ENCODE measurements at regions not wholly inside any gene's neighbourhood (a gene's known extent, or its start where the extent isn't known, plus 50 kb on each side); places are given as distances from the start of the nearest gene placed in this dataset.

DNA sequence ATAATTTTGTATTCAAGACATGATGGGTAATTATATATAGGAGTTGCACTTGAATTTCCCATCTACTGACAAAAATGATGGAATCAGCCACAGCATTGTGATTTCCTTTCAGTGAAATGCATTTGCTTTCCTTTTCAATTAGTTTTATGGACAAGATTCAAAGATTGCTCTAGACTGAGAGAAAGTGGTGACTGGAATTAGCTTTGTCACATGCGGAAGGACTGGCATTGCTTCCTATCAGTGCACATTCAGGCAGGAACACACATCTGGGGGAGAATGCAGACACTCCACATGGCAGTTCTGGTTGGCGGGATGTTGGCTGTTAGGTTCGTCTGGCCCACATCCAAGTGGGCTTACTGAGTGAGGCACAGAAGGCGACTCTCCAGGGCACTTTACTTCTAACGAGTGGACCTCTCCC, 399.3 kb upstream of the RGMA start:
- Histone ChIP-seq H3K4me1 (ENCODE audit: control insufficient read depth, insufficient read depth, low read length) (peaks cover 17% of the 10 kb centered on the region), H3K27ac (ENCODE audit: low read length) (no peak overlapping the region), H3K36me3 (ENCODE audit: control insufficient read depth, insufficient read depth, low read length) (no peaks in the 10 kb centered on the region), H3K9me3 (replicated peaks; ENCODE audit: control insufficient read depth, low read depth, low read length) (no peaks in the 10 kb centered on the region), H3K4me3 (ENCODE audit: low read length) (no peak overlapping the region), H3K27me3 (ENCODE audit: control insufficient read depth, insufficient read depth, low read length) (no peaks in the 10 kb centered on the region)
- no peak for DNase-seq
- 83% methylated on average over 3 of the region's 5 CpGs for WGBS (ENCODE audit: insufficient coverage)

DNA sequence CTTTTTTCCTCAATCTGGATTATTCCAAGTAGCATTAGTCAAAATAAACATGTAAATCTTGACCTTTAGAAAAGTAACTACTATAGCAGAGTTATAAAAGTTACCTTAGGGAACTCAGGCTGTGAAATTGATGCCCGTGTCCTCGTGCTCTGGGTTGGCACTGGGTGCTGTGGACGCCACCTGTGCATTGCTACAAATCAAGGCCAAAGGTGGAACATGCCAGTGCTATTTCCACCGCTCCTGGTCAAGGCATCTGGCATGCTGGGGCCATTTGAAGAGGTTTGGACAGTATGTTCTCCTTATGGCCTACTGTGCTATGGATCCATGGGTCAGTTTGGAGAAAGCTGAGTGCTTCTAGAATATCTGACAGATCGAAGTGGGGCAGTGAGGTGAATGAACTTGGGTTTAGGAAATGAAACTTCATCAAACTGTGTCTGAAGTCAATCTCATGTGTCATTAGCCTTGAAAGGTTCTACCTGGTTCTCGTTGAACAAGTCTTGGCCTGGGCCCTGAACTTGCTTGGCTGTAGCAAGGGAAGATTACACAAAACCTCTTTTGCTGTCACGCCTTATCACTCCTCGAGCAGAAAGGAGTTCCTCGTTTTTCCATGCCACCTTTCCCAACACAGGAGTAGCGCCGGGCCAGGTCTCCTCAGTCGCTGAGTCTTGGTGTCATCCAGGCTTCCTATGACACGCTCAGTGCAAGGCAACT, 397.6 kb upstream of the RGMA start:
- Histone ChIP-seq H3K36me3 (ENCODE audit: control insufficient read depth, insufficient read depth, low read length) (no peaks in the 10 kb centered on the region), H3K27me3 (ENCODE audit: control insufficient read depth, insufficient read depth, low read length) (no peaks in the 10 kb centered on the region), H3K9me3 (replicated peaks; ENCODE audit: control insufficient read depth, low read depth, low read length) (no peaks in the 10 kb centered on the region), H3K4me1 (ENCODE audit: control insufficient read depth, insufficient read depth, low read length) (peaks cover 17% of the 10 kb centered on the region), H3K27ac (ENCODE audit: low read length) (peak overlapping the region; percentile 57), H3K4me3 (ENCODE audit: low read length) (no peak overlapping the region)
- no peak for DNase-seq
- WGBS (ENCODE audit: insufficient coverage): 72% methylated on average over 13 of the region's 13 CpGs

DNA sequence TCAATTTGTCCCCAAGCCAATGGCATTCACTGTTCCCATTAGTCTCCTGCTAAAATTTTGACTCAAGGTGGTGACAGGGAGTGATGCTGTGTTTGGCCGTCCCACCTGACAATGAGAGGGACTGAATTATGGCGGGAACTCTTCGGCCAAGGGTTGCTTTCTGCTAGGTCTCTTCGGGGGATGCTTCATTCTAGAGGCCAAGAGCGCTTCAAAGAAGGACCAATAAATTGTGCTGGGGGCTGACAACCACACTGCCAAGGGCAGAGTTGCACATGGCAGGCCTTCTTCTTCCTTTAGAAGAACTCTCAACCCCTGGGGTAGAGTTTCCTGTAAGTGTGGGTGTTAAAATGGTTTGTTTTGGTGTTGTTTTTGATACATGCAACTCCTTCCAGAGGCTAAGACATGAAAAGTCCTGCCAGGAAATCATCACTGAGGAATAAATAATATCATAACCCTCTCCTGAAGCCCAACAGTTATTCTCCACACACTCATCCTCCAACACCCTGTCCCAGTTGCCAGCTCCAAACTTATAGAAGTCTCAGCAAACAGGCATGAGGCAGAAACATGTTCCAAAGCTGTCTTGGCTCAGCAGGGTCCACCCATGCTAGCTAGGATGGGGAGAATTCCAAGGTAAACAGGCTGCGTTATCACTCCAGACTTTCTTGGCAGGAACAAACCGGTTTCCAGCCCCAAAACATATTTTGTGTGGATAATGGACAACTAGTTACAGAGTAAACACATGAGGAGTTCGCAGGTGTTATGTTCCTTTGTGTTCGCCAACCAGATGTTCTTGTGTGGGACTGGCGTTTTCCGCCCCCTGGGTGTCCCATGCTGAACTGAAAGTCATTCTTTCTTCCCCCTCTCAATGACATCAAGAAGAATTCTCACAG, 396.7 kb upstream of the RGMA start:
- no peak overlapping the region for H3K4me3 ChIP-seq (ENCODE audit: low read length)
- H3K4me1 ChIP-seq (ENCODE audit: control insufficient read depth, insufficient read depth, low read length): peaks cover 17% of the 10 kb centered on the region
- 30% methylated on average over 7 of the region's 11 CpGs for WGBS (ENCODE audit: insufficient coverage)
- peak; percentile 99 for DNase-seq
- peak overlapping the region; percentile 76 for H3K27ac ChIP-seq (ENCODE audit: low read length)
- no peaks in the 10 kb centered on the region for H3K27me3 ChIP-seq (ENCODE audit: control insufficient read depth, insufficient read depth, low read length)
- H3K9me3 ChIP-seq (replicated peaks; ENCODE audit: control insufficient read depth, low read depth, low read length): no peaks in the 10 kb centered on the region
- H3K36me3 ChIP-seq (ENCODE audit: control insufficient read depth, insufficient read depth, low read length): no peaks in the 10 kb centered on the region

DNA sequence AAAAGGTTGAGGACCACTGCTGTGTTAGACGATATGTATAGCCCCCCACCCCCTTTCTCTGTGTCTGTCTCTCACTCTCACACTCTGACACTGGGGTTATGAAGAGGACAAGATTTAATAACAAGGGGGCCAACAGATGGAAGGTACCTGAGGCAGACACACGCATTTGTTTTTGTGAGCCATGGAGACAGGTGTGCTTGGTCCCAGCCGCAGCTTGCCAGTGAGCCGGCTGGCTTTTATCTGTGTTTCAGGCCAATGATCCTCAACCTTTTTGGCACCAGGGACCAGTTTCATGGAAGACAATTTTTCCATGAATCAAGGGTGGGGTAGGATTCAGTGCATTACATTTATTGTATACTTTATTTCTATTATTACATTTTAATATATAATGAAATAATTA, 394.9 kb upstream of the RGMA start:
- 58% methylated on average over 2 of the region's 4 CpGs for WGBS (ENCODE audit: insufficient coverage)
- H3K4me1 ChIP-seq (ENCODE audit: control insufficient read depth, insufficient read depth, low read length): peaks cover 27% of the 10 kb centered on the region
- H3K27ac ChIP-seq (ENCODE audit: low read length): no peak overlapping the region
- H3K27me3 ChIP-seq (ENCODE audit: control insufficient read depth, insufficient read depth, low read length): no peaks in the 10 kb centered on the region
- DNase-seq: no peak
- no peaks in the 10 kb centered on the region for H3K9me3 ChIP-seq (replicated peaks; ENCODE audit: control insufficient read depth, low read depth, low read length)
- no peaks in the 10 kb centered on the region for H3K36me3 ChIP-seq (ENCODE audit: control insufficient read depth, insufficient read depth, low read length)
- H3K4me3 ChIP-seq (ENCODE audit: low read length): no peak overlapping the region

DNA sequence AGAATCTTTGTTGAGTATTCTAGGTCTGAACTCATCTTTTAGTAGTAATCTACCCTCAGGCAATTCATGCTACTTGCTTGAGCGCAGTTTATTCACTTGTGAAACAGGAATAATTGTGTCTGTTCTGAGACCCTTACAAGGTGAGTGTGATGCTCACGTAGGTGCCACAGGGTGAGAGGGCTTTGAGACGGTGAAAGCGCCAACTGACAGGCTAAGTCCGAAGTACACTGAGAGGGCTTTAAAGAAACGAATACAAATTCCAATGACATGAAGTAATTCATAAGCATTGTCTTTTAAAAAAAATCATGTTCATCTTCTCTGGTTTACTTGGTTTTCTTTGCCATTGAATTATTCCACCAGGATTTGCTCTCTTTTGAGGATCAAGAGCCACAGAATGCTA, 393.7 kb upstream of the RGMA start:
- H3K27ac ChIP-seq (ENCODE audit: low read length): no peak overlapping the region
- no peaks in the 10 kb centered on the region for H3K27me3 ChIP-seq (ENCODE audit: control insufficient read depth, insufficient read depth, low read length)
- H3K4me3 ChIP-seq (ENCODE audit: low read length): no peak overlapping the region
- H3K9me3 ChIP-seq (replicated peaks; ENCODE audit: control insufficient read depth, low read depth, low read length): no peaks in the 10 kb centered on the region
- WGBS (ENCODE audit: insufficient coverage): 83% methylated on average over 2 of the region's 6 CpGs
- peaks cover 27% of the 10 kb centered on the region for H3K4me1 ChIP-seq (ENCODE audit: control insufficient read depth, insufficient read depth, low read length)
- no peak for DNase-seq
- H3K36me3 ChIP-seq (ENCODE audit: control insufficient read depth, insufficient read depth, low read length): no peaks in the 10 kb centered on the region

DNA sequence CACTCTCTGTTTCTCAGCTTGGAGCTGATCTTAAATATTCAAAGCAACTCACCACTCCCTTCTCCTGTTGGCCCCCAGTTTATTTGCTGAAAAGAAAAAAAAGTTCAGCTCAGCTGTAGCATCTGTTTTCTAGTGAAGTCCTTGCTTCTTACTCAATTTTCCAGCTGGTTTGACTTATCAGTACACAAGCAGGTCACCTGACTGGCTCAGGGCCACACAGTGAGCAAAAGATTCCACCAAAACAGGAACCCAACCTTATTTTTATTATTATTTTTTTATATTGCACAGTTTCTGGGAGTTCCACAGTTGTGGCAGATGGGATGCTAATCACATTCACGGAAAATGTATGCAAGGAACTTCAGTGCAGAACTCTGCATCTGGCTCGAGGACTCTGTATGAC, 390.7 kb upstream of the RGMA start:
- no CpG with 5 or more reads among the region's 2 CpGs for WGBS (ENCODE audit: insufficient coverage)
- Histone ChIP-seq H3K27me3 (ENCODE audit: control insufficient read depth, insufficient read depth, low read length) (no peaks in the 10 kb centered on the region), H3K4me1 (ENCODE audit: control insufficient read depth, insufficient read depth, low read length) (peaks cover 10% of the 10 kb centered on the region), H3K4me3 (ENCODE audit: low read length) (no peak overlapping the region), H3K36me3 (ENCODE audit: control insufficient read depth, insufficient read depth, low read length) (no peaks in the 10 kb centered on the region), H3K9me3 (replicated peaks; ENCODE audit: control insufficient read depth, low read depth, low read length) (no peaks in the 10 kb centered on the region), H3K27ac (ENCODE audit: low read length) (peak overlapping the region; percentile 67)
- DNase-seq: peak; percentile 97

DNA sequence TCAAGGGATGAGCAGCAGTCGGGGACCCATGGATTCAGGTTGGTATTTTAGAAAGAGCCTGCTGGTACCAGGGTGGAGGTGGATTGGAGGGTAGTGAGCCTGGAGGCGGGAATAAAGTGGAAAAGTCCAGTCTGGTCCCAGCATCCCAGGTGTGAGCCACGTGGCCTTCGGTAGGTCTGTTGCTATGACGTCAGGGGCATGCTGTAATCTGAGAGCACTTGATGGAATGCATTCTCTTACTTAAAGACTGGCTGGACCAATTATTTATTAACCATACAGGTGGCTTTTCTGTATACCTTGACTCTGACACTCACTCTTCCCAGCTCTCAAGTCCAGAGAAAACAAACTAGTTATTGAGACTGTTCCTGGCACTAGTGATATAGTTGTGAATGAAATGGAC, 389.9 kb upstream of the RGMA start:
- Histone ChIP-seq H3K4me1 (ENCODE audit: control insufficient read depth, insufficient read depth, low read length) (peaks cover 10% of the 10 kb centered on the region), H3K27me3 (ENCODE audit: control insufficient read depth, insufficient read depth, low read length) (no peaks in the 10 kb centered on the region), H3K36me3 (ENCODE audit: control insufficient read depth, insufficient read depth, low read length) (no peaks in the 10 kb centered on the region), H3K4me3 (ENCODE audit: low read length) (no peak overlapping the region), H3K9me3 (replicated peaks; ENCODE audit: control insufficient read depth, low read depth, low read length) (no peaks in the 10 kb centered on the region), H3K27ac (ENCODE audit: low read length) (no peak overlapping the region)
- DNase-seq: no peak
- WGBS (ENCODE audit: insufficient coverage): 80% methylated on average over 1 of the region's 5 CpGs

DNA sequence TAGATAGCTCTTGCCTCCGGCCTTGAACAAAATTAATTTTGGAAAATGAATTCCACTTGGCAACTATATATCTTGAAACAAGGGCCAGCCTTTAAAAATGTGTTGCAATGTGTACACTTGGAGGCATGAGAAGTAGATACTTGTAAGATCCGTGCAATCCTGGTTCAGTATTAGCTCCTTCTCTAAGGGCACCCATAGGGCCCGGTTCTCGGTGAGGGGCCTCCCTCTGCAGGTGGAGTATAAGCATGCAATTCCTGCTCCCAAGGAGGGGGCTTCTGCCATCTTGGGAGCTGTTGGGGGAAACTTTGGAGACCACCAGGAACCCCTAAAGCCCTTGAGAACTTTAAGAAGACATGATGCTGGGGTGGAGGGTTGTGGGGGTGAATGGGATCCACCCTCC, 388.7 kb upstream of the RGMA start:
- 93% methylated on average over 3 of the region's 4 CpGs for WGBS (ENCODE audit: insufficient coverage)
- Histone ChIP-seq H3K4me3 (ENCODE audit: low read length) (no peak overlapping the region), H3K27me3 (ENCODE audit: control insufficient read depth, insufficient read depth, low read length) (no peaks in the 10 kb centered on the region), H3K4me1 (ENCODE audit: control insufficient read depth, insufficient read depth, low read length) (peaks cover 10% of the 10 kb centered on the region), H3K27ac (ENCODE audit: low read length) (no peak overlapping the region), H3K9me3 (replicated peaks; ENCODE audit: control insufficient read depth, low read depth, low read length) (no peaks in the 10 kb centered on the region), H3K36me3 (ENCODE audit: control insufficient read depth, insufficient read depth, low read length) (no peaks in the 10 kb centered on the region)
- DNase-seq: peak; percentile 25

DNA sequence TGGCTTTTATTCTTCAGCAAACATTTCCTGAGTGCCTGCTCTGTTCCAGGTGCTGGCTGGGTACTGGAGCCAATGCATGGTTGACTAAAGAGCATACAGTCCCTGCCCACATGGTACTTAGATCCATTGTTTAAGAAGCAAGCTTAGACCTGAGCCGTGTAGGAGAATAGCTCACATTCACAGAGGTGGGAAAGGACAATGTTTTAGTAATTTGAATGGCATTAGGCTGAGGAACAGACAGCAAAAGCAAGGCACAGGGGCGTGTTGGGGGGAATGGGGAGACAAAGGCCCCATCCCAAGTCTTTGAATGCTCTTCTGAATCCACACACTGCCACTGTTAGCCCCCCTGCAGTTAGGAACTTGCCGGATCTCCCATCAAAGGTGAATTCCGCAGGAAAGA, 388.2 kb upstream of the RGMA start:
- WGBS (ENCODE audit: insufficient coverage): no CpG with 5 or more reads among the region's 4 CpGs
- Histone ChIP-seq H3K27ac (ENCODE audit: low read length) (no peak overlapping the region), H3K4me3 (ENCODE audit: low read length) (no peak overlapping the region), H3K9me3 (replicated peaks; ENCODE audit: control insufficient read depth, low read depth, low read length) (no peaks in the 10 kb centered on the region), H3K36me3 (ENCODE audit: control insufficient read depth, insufficient read depth, low read length) (no peaks in the 10 kb centered on the region), H3K27me3 (ENCODE audit: control insufficient read depth, insufficient read depth, low read length) (no peaks in the 10 kb centered on the region), H3K4me1 (ENCODE audit: control insufficient read depth, insufficient read depth, low read length) (peaks cover 10% of the 10 kb centered on the region)
- DNase-seq: no peak

DNA sequence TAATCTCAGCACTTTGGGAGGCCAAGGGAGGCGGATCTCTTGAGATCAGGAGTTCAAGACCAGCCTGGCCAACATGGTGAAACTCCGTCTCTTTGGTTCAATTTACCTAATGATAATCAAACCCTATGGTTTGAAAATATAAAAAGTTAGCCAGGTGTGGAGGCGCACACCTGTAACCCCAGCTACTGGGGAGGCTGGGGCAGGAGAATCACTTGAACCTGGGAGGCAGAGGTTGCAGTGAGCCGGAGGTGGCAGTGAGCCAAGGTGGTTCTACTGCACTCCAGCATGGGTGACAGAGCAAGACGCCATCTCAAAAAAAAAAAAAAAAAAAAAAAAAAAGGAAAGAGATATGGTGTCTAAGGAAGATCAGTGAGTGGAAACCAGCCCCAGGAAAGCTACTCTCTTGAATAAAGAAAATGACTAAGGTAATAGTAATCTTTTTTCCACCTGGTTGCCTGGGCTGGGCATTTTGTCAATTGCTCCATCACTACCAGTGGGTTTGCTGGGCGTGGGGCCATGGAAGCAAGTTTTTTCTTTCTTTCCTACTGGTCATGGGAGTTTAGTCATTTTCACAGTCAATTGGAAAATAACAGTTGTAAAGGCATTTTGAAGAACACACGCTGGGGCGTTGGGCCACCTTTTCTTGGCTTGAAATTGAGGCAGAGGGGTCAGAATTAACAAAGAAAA, 387.6 kb upstream of the RGMA start:
- no peak overlapping the region for H3K4me3 ChIP-seq (ENCODE audit: low read length)
- H3K27ac ChIP-seq (ENCODE audit: low read length): no peak overlapping the region
- H3K36me3 ChIP-seq (ENCODE audit: control insufficient read depth, insufficient read depth, low read length): no peaks in the 10 kb centered on the region
- H3K9me3 ChIP-seq (replicated peaks; ENCODE audit: control insufficient read depth, low read depth, low read length): no peaks in the 10 kb centered on the region
- peaks cover 10% of the 10 kb centered on the region for H3K4me1 ChIP-seq (ENCODE audit: control insufficient read depth, insufficient read depth, low read length)
- peak; percentile 77 for DNase-seq
- no peaks in the 10 kb centered on the region for H3K27me3 ChIP-seq (ENCODE audit: control insufficient read depth, insufficient read depth, low read length)
- 88% methylated on average over 4 of the region's 8 CpGs for WGBS (ENCODE audit: insufficient coverage)

All from muscle of leg (tissue), 3 donors.